Cerebellar cortex (tissue), 1 donor: ENCODE measurements at regions not wholly inside any gene's neighbourhood (a gene's known extent, or its start where the extent isn't known, plus 50 kb on each side); places are given as distances from the start of the nearest gene placed in this dataset.
A peak's percentile ranks its signal among the peaks of the same experiment; 100 is the strongest.
"Not testable (repeated sequence)": the region's sequence is repeated elsewhere in the genome, so short reads cannot be mapped to it uniquely, and the experiment has no call there.

Source experiments
- DNase-seq: peaks from one replicate; pipeline ENCODE4 v3.0.0-alpha.2; 2015; ENCODE audit warnings: low spot score

GRCh38 chr22:34319346-34319745 lies 399.1 kb upstream of the LARGE1 start:
- DNase-seq = no peak

GRCh38 chr22:34324763-34325162 lies 404.5 kb upstream of the LARGE1 start:
- DNase-seq = no peak

GRCh38 chr22:34326901-34327300 lies 406.6 kb upstream of the LARGE1 start:
- no peak for DNase-seq

DNA sequence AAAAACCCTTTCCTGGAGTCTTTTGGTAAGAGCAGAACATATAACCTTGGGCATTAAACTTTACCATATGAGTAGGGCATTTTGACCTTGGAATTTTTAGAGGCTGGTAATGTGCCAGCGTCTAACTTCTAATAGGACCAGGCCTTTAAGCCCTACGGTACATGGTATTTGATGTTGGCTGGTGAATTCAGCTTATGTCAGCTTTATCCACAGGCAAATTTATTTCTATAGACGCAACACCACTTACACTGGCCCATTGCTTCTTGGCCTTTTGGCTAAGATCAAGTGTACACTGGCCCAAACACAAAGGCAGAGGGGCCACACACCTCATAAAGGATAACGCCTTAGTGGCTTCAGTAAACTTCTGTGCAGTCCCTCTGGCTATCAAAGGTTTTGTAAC lies 410.2 kb upstream of the LARGE1 start:
- no peak for DNase-seq

- DNase-seq = no peak
These were observed 413.0 kb upstream of the LARGE1 start for GRCh38 chr22:34333285-34333684.

- DNase-seq = no peak
These were observed 414.6 kb upstream of the LARGE1 start for GRCh38 chr22:34334893-34335292.

DNA sequence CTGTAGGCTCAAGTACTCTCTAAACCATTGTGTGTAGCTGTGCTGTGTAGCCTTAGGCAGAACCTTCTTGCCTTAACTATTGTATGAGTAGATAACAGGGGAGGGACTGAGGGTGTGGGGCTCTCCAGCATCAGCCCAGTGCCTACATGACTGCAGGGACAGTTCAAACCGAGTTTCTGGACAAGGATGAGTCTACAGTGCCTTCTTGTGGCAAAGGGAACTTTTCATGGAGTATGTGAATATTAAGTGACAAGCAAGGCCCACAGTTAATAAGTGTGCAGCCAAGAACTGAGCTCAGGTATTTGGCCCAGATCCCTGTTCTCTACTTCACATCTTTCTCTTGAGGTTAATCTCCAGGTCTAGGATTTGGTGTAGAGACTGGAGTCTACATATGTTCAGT lies 424.4 kb upstream of the LARGE1 start:
- DNase-seq = no peak

DNA sequence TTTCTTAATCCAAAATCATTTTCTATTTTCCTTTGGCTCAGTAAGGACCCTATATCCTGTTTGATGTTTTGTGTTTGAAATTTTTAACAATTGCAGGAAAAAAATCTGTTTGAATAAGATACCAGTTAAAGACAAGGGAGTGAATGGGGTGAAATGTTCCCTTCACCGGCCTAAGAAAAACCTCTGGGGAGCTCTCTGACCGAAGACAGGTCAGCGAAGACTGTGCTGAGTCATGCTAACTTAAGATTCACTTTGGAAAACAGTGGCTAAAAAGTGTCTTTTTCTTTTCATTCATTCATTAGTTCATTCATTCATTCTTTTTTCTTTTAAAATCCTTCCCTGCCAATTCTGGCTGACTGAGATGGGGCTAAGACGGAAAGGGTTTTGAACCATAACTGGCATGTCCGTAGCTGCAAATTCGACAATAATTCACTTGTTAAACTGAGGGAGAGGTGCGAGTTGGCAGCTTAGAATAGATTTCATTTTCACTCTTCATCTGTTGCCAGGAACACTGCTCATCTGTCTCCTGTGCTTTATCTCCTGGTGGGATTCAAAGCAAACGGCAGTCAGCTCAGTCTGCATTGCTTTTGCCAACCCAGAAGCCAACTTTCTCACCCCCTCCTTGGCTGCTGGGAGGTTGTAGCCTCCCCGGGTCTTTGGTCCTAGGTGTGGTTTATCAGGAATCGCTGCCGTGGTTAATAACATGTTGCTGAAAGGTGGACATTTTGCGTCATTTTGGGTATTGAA lies 434.0 kb upstream of the LARGE1 start:
- no peak for DNase-seq

DNA sequence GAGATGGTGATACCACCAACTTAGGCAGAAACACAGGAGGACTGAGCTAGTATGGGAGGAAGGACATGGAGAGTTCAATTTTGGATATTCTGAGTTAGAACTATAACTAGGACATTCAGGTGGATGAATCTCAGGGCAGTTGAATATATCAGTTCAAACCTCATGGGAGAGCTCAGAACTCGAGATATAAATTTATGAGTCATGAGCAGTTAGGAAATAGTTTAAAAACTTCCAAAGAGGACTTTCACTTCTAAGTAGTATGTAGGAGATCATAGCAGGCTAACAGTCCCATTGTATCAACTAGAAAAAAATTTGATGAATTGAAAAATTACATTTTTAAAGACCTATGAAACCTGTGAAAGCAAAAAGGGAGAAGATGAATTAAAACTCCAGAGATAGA lies 436.2 kb upstream of the LARGE1 start:
- no peak for DNase-seq

DNA sequence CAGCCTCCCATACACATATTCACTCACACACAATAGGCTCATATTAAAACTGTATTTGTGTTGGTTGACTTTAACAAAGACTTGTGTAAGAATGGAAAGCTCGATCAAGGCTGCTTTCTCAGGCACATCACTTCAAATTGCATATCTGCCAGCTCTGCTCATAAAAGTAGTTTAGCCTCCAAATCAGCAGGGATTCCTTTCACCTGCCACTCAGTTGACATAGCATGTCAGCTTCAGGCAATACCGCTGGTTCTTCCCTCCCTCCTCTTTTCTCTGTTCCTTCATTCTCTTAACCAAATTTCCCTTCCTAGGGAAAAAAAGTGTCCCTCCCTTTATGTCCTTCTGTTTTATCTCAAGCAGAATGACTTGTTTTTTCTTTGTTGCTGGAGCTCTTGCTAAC lies 450.4 kb upstream of the LARGE1 start:
- no peak for DNase-seq

- DNase-seq = no peak
These were observed 459.5 kb upstream of the LARGE1 start for GRCh38 chr22:34379825-34380224.

DNA sequence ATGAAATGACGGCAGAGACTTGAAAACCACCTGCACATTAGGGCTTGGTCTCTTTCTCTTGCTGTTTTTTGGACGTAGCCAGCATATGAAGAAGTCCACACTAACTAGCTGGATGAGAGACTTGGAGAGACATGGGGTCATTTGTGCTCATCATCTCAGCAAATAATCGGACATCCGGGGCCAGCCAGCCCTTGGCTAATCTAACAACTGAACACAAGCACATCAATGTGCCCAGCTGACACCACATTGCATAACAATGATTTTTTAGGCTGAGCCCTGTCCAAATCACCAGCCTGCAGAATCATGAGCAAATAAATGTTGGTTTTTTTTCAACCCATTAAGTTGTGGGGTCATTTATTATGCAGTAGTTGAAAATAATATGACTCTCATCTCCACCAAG lies 460.3 kb upstream of the LARGE1 start:
- DNase-seq = no peak

DNA sequence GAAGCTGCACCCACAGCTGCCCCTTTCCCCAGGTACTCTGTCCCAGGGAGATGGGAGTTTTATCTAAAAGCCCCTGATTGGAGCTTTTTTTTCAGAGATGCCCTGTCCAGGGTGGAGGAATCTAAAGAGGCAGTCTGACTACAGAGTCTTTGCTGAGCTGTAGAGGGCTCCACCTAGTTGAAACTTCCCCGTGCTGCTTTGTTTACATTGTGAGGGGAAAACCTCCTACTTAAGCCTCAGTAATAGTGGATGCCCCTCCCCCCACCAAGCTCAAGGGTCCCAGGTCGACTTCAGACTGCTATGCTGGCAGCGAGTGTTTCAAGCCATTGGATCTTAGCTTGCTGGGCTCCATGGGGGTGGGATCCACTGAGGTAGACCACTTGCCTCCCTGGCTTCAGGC lies 470.1 kb upstream of the LARGE1 start:
- no peak for DNase-seq

- DNase-seq = no peak
These were observed 475.1 kb upstream of the LARGE1 start for GRCh38 chr22:34395370-34395769.

DNA sequence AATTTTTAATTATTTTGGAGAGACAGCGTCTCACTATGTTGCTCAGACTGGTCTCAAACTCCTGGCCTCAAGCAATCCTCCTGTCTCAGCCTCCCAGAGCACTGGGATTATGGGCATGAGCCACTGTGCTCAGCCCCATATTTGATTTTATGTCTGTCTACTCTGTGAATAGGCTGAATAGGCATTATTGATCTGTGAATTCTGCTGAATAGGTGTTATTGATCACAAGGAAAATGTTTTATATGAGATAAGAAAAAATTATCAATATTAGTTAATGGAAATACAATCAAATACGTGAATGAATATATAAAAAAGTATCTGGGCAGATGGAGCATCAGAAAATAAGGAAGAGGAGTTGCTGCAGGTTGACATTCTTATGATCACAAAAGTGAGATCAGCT lies 483.4 kb upstream of the LARGE1 start:
- no peak for DNase-seq

DNA sequence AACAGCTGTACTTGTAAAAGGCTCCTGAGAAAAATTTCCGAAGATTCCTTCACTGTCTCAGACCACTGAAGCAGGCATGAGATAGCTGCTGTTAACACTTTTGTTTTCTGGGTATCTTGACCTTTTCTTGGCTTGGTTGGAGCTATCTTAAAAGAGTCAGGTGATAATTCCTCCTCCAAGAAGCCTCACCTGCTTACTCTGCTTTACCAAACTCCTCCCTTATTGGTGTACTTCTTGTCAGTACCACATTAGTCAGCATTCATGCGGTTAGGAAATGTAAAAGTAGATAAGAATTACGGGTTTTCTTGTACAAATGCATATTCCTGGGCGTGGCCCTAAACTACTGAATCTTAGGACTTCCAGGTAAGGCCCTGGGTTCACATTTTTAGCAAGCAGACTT lies 489.8 kb upstream of the LARGE1 start:
- no peak for DNase-seq

DNA sequence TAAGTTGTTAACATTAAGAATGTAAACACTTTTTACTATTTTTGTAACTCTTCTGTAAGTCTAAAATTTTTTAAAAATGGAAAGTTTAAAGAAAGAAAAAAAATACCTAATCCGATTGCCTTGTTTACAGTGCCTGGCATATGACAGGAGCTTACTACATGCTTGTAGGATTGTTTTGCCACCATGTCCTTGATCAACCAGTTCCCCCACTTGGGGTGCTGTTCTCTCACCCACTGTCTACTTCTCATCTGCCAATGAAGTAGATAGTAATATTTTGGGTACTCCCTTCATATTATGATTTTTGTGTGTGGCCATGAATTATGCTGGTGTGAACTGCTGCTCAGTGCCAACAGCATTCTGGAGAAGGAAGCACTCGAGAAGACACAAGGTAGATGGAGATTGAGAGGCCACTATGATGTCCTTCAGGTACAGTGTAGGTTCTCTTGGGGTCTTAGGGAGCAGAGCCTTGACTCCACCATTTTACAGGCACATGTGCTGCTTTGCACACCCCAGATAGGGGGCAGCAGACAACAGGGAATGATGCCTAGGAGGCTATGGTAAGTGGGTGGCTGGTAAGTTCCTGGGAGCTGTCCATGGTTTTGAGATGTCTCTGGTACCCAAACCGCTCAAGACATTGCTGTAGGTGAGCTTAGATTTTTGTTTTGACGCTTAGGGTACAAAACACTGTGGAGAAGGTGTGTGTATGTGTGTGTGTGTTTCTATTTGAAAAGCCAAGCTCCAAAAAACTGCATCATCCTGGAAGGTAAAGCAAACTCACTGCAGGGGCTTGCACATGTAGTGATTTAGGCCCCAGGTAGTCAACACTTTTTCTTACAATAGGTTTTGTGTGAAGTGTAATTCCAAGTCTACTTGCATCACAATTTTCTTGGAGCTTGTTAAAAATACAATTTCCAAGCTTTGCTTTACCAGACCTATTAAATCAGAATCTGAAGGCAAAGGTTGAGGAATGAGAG lies 494.5 kb upstream of the LARGE1 start:
- peak; percentile 8 for DNase-seq

GRCh38 chr22:34416022-34416860 lies 496.0 kb upstream of the LARGE1 start:
- DNase-seq = no peak

- not testable (repeated sequence) for DNase-seq
These were observed 502.7 kb upstream of the LARGE1 start for GRCh38 chr22:34422948-34423347.

- no peak for DNase-seq
These were observed 507.2 kb upstream of the LARGE1 start for GRCh38 chr22:34427436-34427835.

DNA sequence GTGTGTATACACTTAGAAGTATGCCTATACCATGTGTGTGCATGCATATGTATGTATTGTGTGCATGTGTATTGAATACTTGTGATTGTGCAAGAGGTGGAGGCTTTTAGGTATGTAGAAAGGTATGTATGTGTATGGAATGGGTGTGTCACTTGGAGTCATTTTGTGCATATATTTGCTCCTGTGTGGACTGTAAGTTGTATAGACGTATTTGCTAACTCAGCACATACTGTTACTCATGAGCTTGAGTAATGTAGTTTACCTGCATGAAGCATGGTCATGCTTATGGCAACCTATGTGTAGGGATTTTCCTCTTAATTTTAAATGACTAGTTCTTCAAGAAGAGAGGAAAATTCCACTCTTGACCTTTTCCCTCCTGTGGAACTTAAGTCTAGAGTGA lies 507.6 kb upstream of the LARGE1 start:
- no peak for DNase-seq

GRCh38 chr22:34429314-34429713 lies 509.0 kb upstream of the LARGE1 start:
- no peak for DNase-seq
